ENCODE measurements at regions not wholly inside any gene's neighbourhood (a gene's known extent, or its start where the extent isn't known, plus 50 kb on each side); places are given as distances from the start of the nearest gene placed in this dataset.

DNA sequence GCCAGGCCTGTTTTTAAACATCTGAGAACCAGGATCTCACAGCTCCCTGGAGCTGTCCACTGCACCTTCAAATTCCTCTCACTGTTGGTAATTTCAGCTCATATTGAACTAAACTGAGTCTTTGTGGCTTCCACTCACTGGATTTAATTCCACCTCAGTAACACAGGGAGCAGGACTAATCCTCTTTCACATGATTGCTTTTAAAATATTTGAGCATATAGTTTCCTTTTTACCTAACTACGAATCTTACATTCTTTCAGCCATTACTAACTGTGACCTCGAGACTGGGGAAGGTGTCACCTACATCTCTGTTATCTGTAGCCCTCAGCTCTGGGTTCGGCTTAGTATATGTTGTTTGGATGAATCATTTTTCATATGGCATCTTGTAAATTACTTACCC lies 194.3 kb upstream of the C2CD4B start:
- TF ChIP-seq POLR2A (IDR thresholded peaks at IDR 0.05) (no peak), CTCF (IDR thresholded peaks at IDR 0.05) (no peak)

All from body of pancreas (tissue), 4 donors.